ENCODE measurements at regions not wholly inside any gene's neighbourhood (a gene's known extent, or its start where the extent isn't known, plus 50 kb on each side); places are given as distances from the start of the nearest gene placed in this dataset.

- DNase-seq, result no peak
Measured at GRCh38 chr5:170159947-170160346, 54.2 kb downstream of the FOXI1 start.

- DNase-seq, result no peak
Measured at GRCh38 chr5:170161069-170161468, 55.4 kb downstream of the FOXI1 start.

GRCh38 chr5:170162631-170163321, 57.1 kb downstream of the FOXI1 start:
- no peak for DNase-seq

GRCh38 chr5:170164087-170164486, 58.4 kb downstream of the FOXI1 start:
- DNase-seq, result no peak

GRCh38 chr5:170164921-170165320, 59.2 kb downstream of the FOXI1 start:
- no peak for DNase-seq

GRCh38 chr5:170166101-170166500, 60.4 kb downstream of the FOXI1 start:
- DNase-seq, result no peak

- no peak for DNase-seq
Measured at GRCh38 chr5:170168002-170168401, 62.3 kb downstream of the FOXI1 start.

GRCh38 chr5:170168797-170169196, 63.1 kb downstream of the FOXI1 start:
- DNase-seq, result peak; percentile 38

- DNase-seq, result peak; percentile 83
Measured at GRCh38 chr5:170169996-170170395, 62.8 kb upstream of the C5orf58 start.

GRCh38 chr5:170171811-170172210, 61.0 kb upstream of the C5orf58 start:
- peak; percentile 36 for DNase-seq

- no peak for DNase-seq
Measured at GRCh38 chr5:170173227-170173626, 59.6 kb upstream of the C5orf58 start.

- no peak for DNase-seq
Measured at GRCh38 chr5:170173647-170174046, 59.1 kb upstream of the C5orf58 start.

- peak; percentile 86 for DNase-seq
Measured at GRCh38 chr5:170176916-170177315, 55.9 kb upstream of the C5orf58 start.

- no peak for DNase-seq
Measured at GRCh38 chr5:170178814-170179213, 54.0 kb upstream of the C5orf58 start.

- no peak for DNase-seq
Measured at GRCh38 chr5:170179626-170180025, 53.2 kb upstream of the C5orf58 start.

GRCh38 chr5:170181902-170182301, 50.9 kb upstream of the C5orf58 start:
- no peak for DNase-seq

GRCh38 chr5:170182491-170182890, 50.3 kb upstream of the C5orf58 start:
- peak; percentile 64 for DNase-seq

All from NCI-H69 (cell line).